ENCODE measurements at regions not wholly inside any gene's neighbourhood (a gene's known extent, or its start where the extent isn't known, plus 50 kb on each side); places are given as distances from the start of the nearest gene placed in this dataset.

DNA sequence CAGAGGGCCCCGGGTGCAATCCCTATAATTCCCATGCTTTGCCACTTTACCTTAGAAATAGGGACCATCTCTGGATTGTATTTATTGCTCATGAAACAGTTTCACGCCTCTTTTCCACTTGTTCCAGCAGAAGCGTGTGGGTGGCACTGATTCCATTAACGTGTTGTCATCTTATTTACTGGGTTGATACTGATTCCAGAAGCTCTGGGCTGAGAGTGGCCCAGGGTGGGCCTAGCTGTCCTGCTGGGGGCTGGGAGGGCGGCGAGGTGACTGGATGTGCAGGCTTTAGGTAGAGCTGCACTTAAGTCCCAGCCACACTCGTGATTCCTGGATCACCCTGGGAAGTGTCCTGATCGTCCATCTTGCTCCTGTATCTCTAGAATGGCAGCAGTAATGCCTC lies 155.0 kb downstream of the TEX29 start:
- TF ChIP-seq, protein P1, sequence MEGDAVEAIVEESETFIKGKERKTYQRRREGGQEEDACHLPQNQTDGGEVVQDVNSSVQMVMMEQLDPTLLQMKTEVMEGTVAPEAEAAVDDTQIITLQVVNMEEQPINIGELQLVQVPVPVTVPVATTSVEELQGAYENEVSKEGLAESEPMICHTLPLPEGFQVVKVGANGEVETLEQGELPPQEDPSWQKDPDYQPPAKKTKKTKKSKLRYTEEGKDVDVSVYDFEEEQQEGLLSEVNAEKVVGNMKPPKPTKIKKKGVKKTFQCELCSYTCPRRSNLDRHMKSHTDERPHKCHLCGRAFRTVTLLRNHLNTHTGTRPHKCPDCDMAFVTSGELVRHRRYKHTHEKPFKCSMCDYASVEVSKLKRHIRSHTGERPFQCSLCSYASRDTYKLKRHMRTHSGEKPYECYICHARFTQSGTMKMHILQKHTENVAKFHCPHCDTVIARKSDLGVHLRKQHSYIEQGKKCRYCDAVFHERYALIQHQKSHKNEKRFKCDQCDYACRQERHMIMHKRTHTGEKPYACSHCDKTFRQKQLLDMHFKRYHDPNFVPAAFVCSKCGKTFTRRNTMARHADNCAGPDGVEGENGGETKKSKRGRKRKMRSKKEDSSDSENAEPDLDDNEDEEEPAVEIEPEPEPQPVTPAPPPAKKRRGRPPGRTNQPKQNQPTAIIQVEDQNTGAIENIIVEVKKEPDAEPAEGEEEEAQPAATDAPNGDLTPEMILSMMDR (IDR thresholded peaks at IDR 0.05; ENCODE audit: insufficient read depth, low read length, poor library complexity, severe bottlenecking) = no peak
- no peak for TF ChIP-seq EZH2phosphoT487 (conservative IDR thresholded peaks at IDR 0.05; ENCODE audit: low read length)
